Dedifferentiated amniotic fluid mesenchymal stem cell (primary cell): ENCODE measurements at regions not wholly inside any gene's neighbourhood (a gene's known extent, or its start where the extent isn't known, plus 50 kb on each side); places are given as distances from the start of the nearest gene placed in this dataset.
"Not testable (repeated sequence)": the region's sequence is repeated elsewhere in the genome, so short reads cannot be mapped to it uniquely, and the experiment has no call there.

Source experiments
- DNase-seq: peaks from one replicate; pipeline ENCODE4 v3.0.0-alpha.2; 2016; ENCODE audit errors: extremely low spot score

GRCh38 chr7:106376026-106376799, 91.4 kb upstream of the NAMPT start:
- DNase-seq, result no peak

GRCh38 chr7:106375499-106375898, 90.7 kb upstream of the NAMPT start:
- DNase-seq, result no peak

- no peak for DNase-seq
Observed at GRCh38 chr7:106374437-106374836, 89.7 kb upstream of the NAMPT start.

- DNase-seq, result no peak
Observed at GRCh38 chr7:106372595-106373318, 88.0 kb upstream of the NAMPT start.

- DNase-seq, result no peak
Observed at GRCh38 chr7:106372126-106372525, 87.3 kb upstream of the NAMPT start.

GRCh38 chr7:106371629-106372028, 86.8 kb upstream of the NAMPT start:
- no peak for DNase-seq

GRCh38 chr7:106370542-106370941, 85.8 kb upstream of the NAMPT start:
- DNase-seq, result no peak

- DNase-seq, result no peak
Observed at GRCh38 chr7:106369816-106370215, 85.0 kb upstream of the NAMPT start.

- peak; percentile 70 for DNase-seq
Observed at GRCh38 chr7:106369352-106369751, 84.6 kb upstream of the NAMPT start.

- DNase-seq, result no peak
Observed at GRCh38 chr7:106367664-106368063, 82.9 kb upstream of the NAMPT start.

GRCh38 chr7:106367018-106367420, 82.2 kb upstream of the NAMPT start:
- no peak for DNase-seq

GRCh38 chr7:106365252-106366005, 80.6 kb upstream of the NAMPT start:
- no peak for DNase-seq

- not testable (repeated sequence) for DNase-seq
Observed at GRCh38 chr7:106362507-106362906, 77.7 kb upstream of the NAMPT start.

GRCh38 chr7:106358103-106358663, 73.4 kb upstream of the NAMPT start:
- DNase-seq, result no peak

- DNase-seq, result no peak
Observed at GRCh38 chr7:106357675-106358074, 72.9 kb upstream of the NAMPT start.

GRCh38 chr7:106354822-106355221, 70.0 kb upstream of the NAMPT start:
- DNase-seq, result no peak

- no peak for DNase-seq
Observed at GRCh38 chr7:106353944-106354343, 69.2 kb upstream of the NAMPT start.

GRCh38 chr7:106348231-106348630, 63.4 kb upstream of the NAMPT start:
- no peak for DNase-seq

GRCh38 chr7:106347229-106347833, 62.5 kb upstream of the NAMPT start:
- no peak for DNase-seq

- peak; percentile 89 for DNase-seq
Observed at GRCh38 chr7:106346678-106347217, 62.0 kb upstream of the NAMPT start.

- no peak for DNase-seq
Observed at GRCh38 chr7:106346167-106346677, 61.4 kb upstream of the NAMPT start.
